HCT116 (cell line): ENCODE measurements at regions not wholly inside any gene's neighbourhood (a gene's known extent, or its start where the extent isn't known, plus 50 kb on each side); places are given as distances from the start of the nearest gene placed in this dataset.

ENCODE experiments used
- ATAC-seq: fragments of 200-7000 bp; cut with Tn5 transposase; 2 replicates; pipeline ENCODE4 v1.9.1; 2020; ENCODE audit warnings: mild to moderate bottlenecking, moderate library complexity
- BruUV-seq: library from RNA; stranded (reverse); fragments of 400-500 nt; replicated peaks from 2 replicates; lab custom pipeline; 2021; lab: Mats Ljungman, UMichigan
- CTCF ChIA-PET: fragments of 300-600 bp; sonication (Branson Sonifier 250); formaldehyde crosslinking; loops from one replicate; lab custom pipeline; 2021; ENCODE audit warnings: antibody characterized with exemption; lab: Charles Lee
- POLR2A ChIA-PET: fragments of 300-600, 350-600 bp; sonication (Branson Sonifier 250); formaldehyde crosslinking; loops from one replicate; lab custom pipeline; 2021; ENCODE audit warnings: antibody characterized with exemption; lab: Charles Lee
- RAD21 ChIA-PET, 2 experiments: fragments of 300-600 bp; sonication (Branson Sonifier 250); formaldehyde crosslinking; loops; one replicate each; lab custom pipeline; 2023; ENCODE audit warnings: low total read pairs in 2 of 2; ENCODE audit not compliant: uncharacterized antibody in 2 of 2, unreplicated experiment in 2 of 2, low non-redundant PET in 1 of 2; lab: Charles Lee
- DNase-seq: peaks from one replicate; pipeline ENCODE4 v3.0.0-alpha.2; 2010; ENCODE audit warnings: low read depth, low spot score
- H2AFZ ChIP-seq: fragments of 200-600 bp; shearing (Covaris generic), sonication (generic); 2 replicates; pipeline ENCODE4 v1.6.1; 2017; ENCODE audit warnings: low read depth, mixed run types, mixed read lengths, antibody characterized with exemption, low read length; ENCODE audit not compliant: poor library complexity, severe bottlenecking
- H3K27ac ChIP-seq: 2 replicates; pipeline ENCODE4 v1.5.1; 2012; ENCODE audit warnings: low read depth, low read length
- H3K27me3 ChIP-seq: fragments of 200-600 bp; sonication (generic); 2 replicates; pipeline ENCODE4 v1.6.1; 2016; ENCODE audit warnings: mixed run types, low read length, mixed read lengths; ENCODE audit not compliant: insufficient read depth
- H3K36me3 ChIP-seq, 2 experiments: fragments of 200-500 bp in 1 of 2; fragments of 200-600 bp in 1 of 2; sonication (Bioruptor generic) in 1 of 2; sonication (generic) in 1 of 2; 2 replicates each; pipeline versions ENCODE4 v1.5.1 to v1.6.1; 2014 to 2016; ENCODE audit warnings: low read length in 2 of 2, inconsistent platforms in 1 of 2, mixed read lengths in 1 of 2, mixed run types in 1 of 2; ENCODE audit not compliant: insufficient read depth in 2 of 2, control insufficient read depth in 1 of 2
- H3K4me1 ChIP-seq, 2 experiments: fragments of 200-600 bp in 1 of 2; sonication (generic) in 1 of 2; 2 replicates each; pipeline versions ENCODE4 v1.5.1 to v1.6.1; 2012 to 2017; ENCODE audit warnings: low read length in 2 of 2, inconsistent platforms in 1 of 2, mild to moderate bottlenecking in 1 of 2, mixed read lengths in 1 of 2, mixed run types in 1 of 2, moderate library complexity in 1 of 2; ENCODE audit not compliant: insufficient read depth in 2 of 2, control insufficient read depth in 1 of 2
- H3K4me2 ChIP-seq: fragments of 200-600 bp; sonication (generic); 2 replicates; pipeline ENCODE4 v1.6.1; 2017; ENCODE audit warnings: mixed run types, low read length, mixed read lengths
- H3K4me3 ChIP-seq, 2 experiments: fragments of 200-600 bp in 1 of 2; sonication (generic) in 1 of 2; replicated peaks in 1 of 2; 2 replicates each; pipeline ENCODE4 v1.5.1; 2011 to 2016; ENCODE audit warnings: low read length in 2 of 2, control low read depth in 1 of 2, low read depth in 1 of 2, mild to moderate bottlenecking in 1 of 2, mixed read lengths in 1 of 2, mixed run types in 1 of 2
- H3K79me2 ChIP-seq: fragments of 200-600 bp; sonication (generic); 2 replicates; pipeline ENCODE4 v1.6.1; 2017; ENCODE audit warnings: mild to moderate bottlenecking, mixed run types, low read length, moderate library complexity, mixed read lengths; ENCODE audit not compliant: insufficient read depth
- H3K9ac ChIP-seq: fragments of 200-600 bp; sonication (generic); 2 replicates; pipeline ENCODE4 v1.6.1; 2016; ENCODE audit warnings: low read length, mixed read lengths
- H3K9me2 ChIP-seq: fragments of 200-600 bp; sonication (generic), shearing (Covaris generic); 2 replicates; pipeline ENCODE4 v1.6.1; 2017; ENCODE audit warnings: mixed run types, mild to moderate bottlenecking, moderate library complexity; ENCODE audit not compliant: insufficient read depth
- H3K9me3 ChIP-seq, 2 experiments: fragments of 200-500 bp in 1 of 2; fragments of 200-600 bp in 1 of 2; sonication (Bioruptor generic) in 1 of 2; sonication (generic) in 1 of 2; 2 replicates each; pipeline ENCODE4 v1.6.1; 2014 to 2017; ENCODE audit warnings: low read length in 2 of 2, mixed read lengths in 2 of 2, inconsistent platforms in 1 of 2, low read depth in 1 of 2, mild to moderate bottlenecking in 1 of 2, mixed run types in 1 of 2, moderate library complexity in 1 of 2; ENCODE audit not compliant: control insufficient read depth in 1 of 2, insufficient read depth in 1 of 2
- H4K20me1 ChIP-seq: fragments of 200-600 bp; sonication (generic), shearing (Covaris generic); 2 replicates; pipeline ENCODE4 v1.6.1; 2017; ENCODE audit warnings: mixed run types, mild to moderate bottlenecking, moderate library complexity; ENCODE audit not compliant: insufficient read depth
- CBX3 ChIP-seq: IDR thresholded peaks from 2 replicates; pipeline ENCODE4 v1.6.1; 2012; ENCODE audit warnings: low read depth
- CEBPB ChIP-seq: IDR thresholded peaks from 2 replicates; pipeline ENCODE4 v1.6.1; 2012; ENCODE audit warnings: low read depth
- CTCF ChIP-seq, 3 experiments: fragments of 200-600 bp in 1 of 3; sonication (generic) in 1 of 3; IDR thresholded peaks in 2 of 3; conservative IDR thresholded peaks in 1 of 3; 2 replicates each; pipeline ENCODE4 v1.5.1; 2012 to 2017; ENCODE audit warnings: low read depth in 2 of 3, low read length in 2 of 3, antibody characterized with exemption in 1 of 3, borderline replicate concordance in 1 of 3, control low read depth in 1 of 3, mild to moderate bottlenecking in 1 of 3, mixed read lengths in 1 of 3, mixed run types in 1 of 3, moderate library complexity in 1 of 3; ENCODE audit not compliant: insufficient read depth in 1 of 3
- EGR1 ChIP-seq: IDR thresholded peaks from 2 replicates; pipeline ENCODE4 v1.6.1; 2012; ENCODE audit warnings: low read depth
- EZH2 ChIP-seq: fragments of 200-600 bp; sonication (generic); IDR thresholded peaks from 2 replicates; pipeline ENCODE4 v1.6.1; 2017; ENCODE audit warnings: antibody characterized with exemption, mixed run types
- EZH2phosphoT487 ChIP-seq: fragments of 200-600 bp; IDR thresholded peaks from 2 replicates; pipeline ENCODE4 v1.6.1; 2018; ENCODE audit warnings: antibody characterized with exemption, borderline replicate concordance
- FOSL1 ChIP-seq: IDR thresholded peaks from 2 replicates; pipeline ENCODE4 v1.6.1; 2012; ENCODE audit warnings: low read depth
- JUND ChIP-seq: IDR thresholded peaks from 2 replicates; pipeline ENCODE4 v1.6.1; 2012
- MAX ChIP-seq: IDR thresholded peaks from 2 replicates; pipeline ENCODE4 v1.6.1; 2012
- POLR2A ChIP-seq: IDR thresholded peaks from 2 replicates; pipeline ENCODE4 v1.7.0; 2011; ENCODE audit warnings: borderline replicate concordance; ENCODE audit not compliant: insufficient read depth, insufficient read length; ENCODE audit errors: extremely low read depth
- POLR2AphosphoS5 ChIP-seq: IDR thresholded peaks from 2 replicates; pipeline ENCODE4 v1.6.1; 2011; ENCODE audit warnings: mild to moderate bottlenecking, low read depth, low read length, moderate library complexity
- RAD21 ChIP-seq: IDR thresholded peaks from 2 replicates; pipeline ENCODE4 v1.6.1; 2012; ENCODE audit warnings: low read depth, mild to moderate bottlenecking
- SP1 ChIP-seq: IDR thresholded peaks from 2 replicates; pipeline ENCODE4 v1.6.1; 2012; ENCODE audit warnings: low read depth
- SRF ChIP-seq: IDR thresholded peaks from 2 replicates; pipeline ENCODE4 v1.6.1; 2012; ENCODE audit warnings: low read depth
- TCF7L2 ChIP-seq: IDR thresholded peaks from 2 replicates; pipeline ENCODE4 v1.7.0; 2011; ENCODE audit warnings: borderline replicate concordance, inconsistent platforms; ENCODE audit not compliant: insufficient read depth, insufficient read length; ENCODE audit errors: extremely low read depth
- ZBTB33 ChIP-seq: IDR thresholded peaks from 2 replicates; pipeline ENCODE4 v1.6.1; 2011; ENCODE audit warnings: mild to moderate bottlenecking, low read length, moderate library complexity; ENCODE audit not compliant: insufficient replicate concordance; ENCODE audit errors: extremely low read depth
- ZFX ChIP-seq: fragments of 450-650 bp; IDR thresholded peaks from 2 replicates; pipeline ENCODE4 v1.6.1; 2017
- ZNF274 ChIP-seq: fragments of 200-500 bp; sonication (Bioruptor generic); IDR thresholded peaks from 2 replicates; pipeline ENCODE4 v1.6.1; 2014; ENCODE audit warnings: mild to moderate bottlenecking, low read depth, low read length, inconsistent platforms
- intact Hi-C: fragments of 100-400 bp; cut with micrococcal nuclease; formaldehyde crosslinking; loops from 2 replicates; pipeline ENCODE4 v1.10.0; 2022
- TF ChIP-seq, protein P1 (sequence below): IDR thresholded peaks from 2 replicates; pipeline ENCODE4 v1.6.1; 2012; ENCODE audit warnings: low read depth
- TF ChIP-seq, protein P2 (sequence below): IDR thresholded peaks from 2 replicates; pipeline ENCODE4 v1.6.1; 2012

DNA sequence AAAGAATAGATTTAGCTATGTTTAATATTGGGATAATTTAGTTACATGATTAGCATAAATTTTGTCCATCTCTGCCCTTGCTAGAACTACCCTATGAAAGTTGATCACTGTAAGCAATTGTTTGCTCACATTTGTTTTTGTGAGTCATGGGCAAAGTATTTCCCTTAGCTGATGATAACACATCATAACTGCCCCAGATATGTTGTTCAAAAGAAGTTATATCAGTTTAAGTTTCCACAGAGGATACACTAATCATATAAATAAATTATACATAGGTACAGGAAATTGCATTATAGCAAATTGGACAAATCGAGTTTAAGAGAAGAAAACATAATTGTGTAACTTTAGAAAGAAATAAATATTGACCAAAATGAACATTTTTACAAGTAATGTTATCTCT, 223.2 kb upstream of the PIK3C3 start:
- intact Hi-C loops, result no loop called here
- ChIA-PET RAD21 (no interaction called here), POLR2A (no interaction called here), CTCF (no interaction called here)
- Histone ChIP-seq H3K4me2 (no peak overlapping the region), H3K27me3 (no peaks in the 10 kb centered on the region), H3K27ac (no peak overlapping the region), H3K4me1 (no peaks in the 10 kb centered on the region), H3K9me2 (no peaks in the 10 kb centered on the region), H3K4me3 (no peak overlapping the region), H3K9ac (no peak overlapping the region), H3K9me3 (peaks cover 3 to 6% of the 10 kb centered on the region in 2 experiments; a peak in 1 of 4 replicates), H3K36me3 (no peaks in the 10 kb centered on the region), H2AFZ (no peak overlapping the region), H4K20me1 (no peaks in the 10 kb centered on the region), H3K79me2 (no peaks in the 10 kb centered on the region)
- TF ChIP-seq ZFX, result no peak
- no peak for TF ChIP-seq JUND
- TF ChIP-seq, protein P1, sequence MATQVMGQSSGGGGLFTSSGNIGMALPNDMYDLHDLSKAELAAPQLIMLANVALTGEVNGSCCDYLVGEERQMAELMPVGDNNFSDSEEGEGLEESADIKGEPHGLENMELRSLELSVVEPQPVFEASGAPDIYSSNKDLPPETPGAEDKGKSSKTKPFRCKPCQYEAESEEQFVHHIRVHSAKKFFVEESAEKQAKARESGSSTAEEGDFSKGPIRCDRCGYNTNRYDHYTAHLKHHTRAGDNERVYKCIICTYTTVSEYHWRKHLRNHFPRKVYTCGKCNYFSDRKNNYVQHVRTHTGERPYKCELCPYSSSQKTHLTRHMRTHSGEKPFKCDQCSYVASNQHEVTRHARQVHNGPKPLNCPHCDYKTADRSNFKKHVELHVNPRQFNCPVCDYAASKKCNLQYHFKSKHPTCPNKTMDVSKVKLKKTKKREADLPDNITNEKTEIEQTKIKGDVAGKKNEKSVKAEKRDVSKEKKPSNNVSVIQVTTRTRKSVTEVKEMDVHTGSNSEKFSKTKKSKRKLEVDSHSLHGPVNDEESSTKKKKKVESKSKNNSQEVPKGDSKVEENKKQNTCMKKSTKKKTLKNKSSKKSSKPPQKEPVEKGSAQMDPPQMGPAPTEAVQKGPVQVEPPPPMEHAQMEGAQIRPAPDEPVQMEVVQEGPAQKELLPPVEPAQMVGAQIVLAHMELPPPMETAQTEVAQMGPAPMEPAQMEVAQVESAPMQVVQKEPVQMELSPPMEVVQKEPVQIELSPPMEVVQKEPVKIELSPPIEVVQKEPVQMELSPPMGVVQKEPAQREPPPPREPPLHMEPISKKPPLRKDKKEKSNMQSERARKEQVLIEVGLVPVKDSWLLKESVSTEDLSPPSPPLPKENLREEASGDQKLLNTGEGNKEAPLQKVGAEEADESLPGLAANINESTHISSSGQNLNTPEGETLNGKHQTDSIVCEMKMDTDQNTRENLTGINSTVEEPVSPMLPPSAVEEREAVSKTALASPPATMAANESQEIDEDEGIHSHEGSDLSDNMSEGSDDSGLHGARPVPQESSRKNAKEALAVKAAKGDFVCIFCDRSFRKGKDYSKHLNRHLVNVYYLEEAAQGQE, result no peak
- TF ChIP-seq ZNF274, result no peak
- TF ChIP-seq CTCF (IDR thresholded peaks at IDR 0.05 in 2 of 3, conservative IDR thresholded peaks at IDR 0.05 in 1 of 3; ENCODE audit: borderline replicate concordance in 1 of 3, insufficient read depth in 1 of 3, low read depth in 2 of 3, low read length in 2 of 3), result no peak
- TF ChIP-seq POLR2A, result no peak
- no peak for TF ChIP-seq EZH2
- no peak for TF ChIP-seq CBX3
- TF ChIP-seq MAX, result no peak
- TF ChIP-seq POLR2AphosphoS5, result no peak
- no peak for TF ChIP-seq SRF
- TF ChIP-seq EGR1, result no peak
- TF ChIP-seq EZH2phosphoT487, result no peak
- no peak for TF ChIP-seq CEBPB
- TF ChIP-seq ZBTB33, result no peak
- TF ChIP-seq TCF7L2, result no peak
- TF ChIP-seq FOSL1, result no peak
- TF ChIP-seq RAD21, result no peak
- TF ChIP-seq, protein P2, sequence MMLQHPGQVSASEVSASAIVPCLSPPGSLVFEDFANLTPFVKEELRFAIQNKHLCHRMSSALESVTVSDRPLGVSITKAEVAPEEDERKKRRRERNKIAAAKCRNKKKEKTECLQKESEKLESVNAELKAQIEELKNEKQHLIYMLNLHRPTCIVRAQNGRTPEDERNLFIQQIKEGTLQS, result no peak
- no peak for TF ChIP-seq SP1
- DNase-seq (no peak), ATAC-seq (no peak)
- BruUV-seq, result no TSS peak
